PFSK-1 (cell line): ENCODE measurements at regions not wholly inside any gene's neighbourhood (a gene's known extent, or its start where the extent isn't known, plus 50 kb on each side); places are given as distances from the start of the nearest gene placed in this dataset.

Experiments
- FOXP2 ChIP-seq: optimal IDR thresholded peaks from 2 replicates; pipeline ENCODE3; 2011; ENCODE audit warnings: borderline replicate concordance, control low read depth, inconsistent platforms; ENCODE audit not compliant: insufficient read depth; ENCODE audit errors: extremely low read length, extremely low read depth
- POLR2AphosphoS5 ChIP-seq: IDR thresholded peaks from 2 replicates; pipeline ENCODE4 v1.6.1; 2012; ENCODE audit warnings: low read depth, mild to moderate bottlenecking, control low read depth, low read length, moderate library complexity
- REST ChIP-seq, 2 experiments: IDR thresholded peaks; 2 replicates each; pipeline versions ENCODE4 v1.6.1 to v1.8.0; 2011 to 2012; ENCODE audit warnings: low read depth in 2 of 2, low read length in 2 of 2, control low read depth in 1 of 2, inconsistent platforms in 1 of 2, mild to moderate bottlenecking in 1 of 2, moderate library complexity in 1 of 2; ENCODE audit not compliant: insufficient read depth in 1 of 2
- SIN3A ChIP-seq: IDR thresholded peaks from 2 replicates; pipeline ENCODE4 v1.6.1; 2012; ENCODE audit warnings: mild to moderate bottlenecking, low read length, moderate library complexity, borderline replicate concordance; ENCODE audit not compliant: insufficient read depth
- TAF1 ChIP-seq: IDR thresholded peaks from 2 replicates; pipeline ENCODE4 v1.6.1; 2012; ENCODE audit warnings: low read length, control low read depth, borderline replicate concordance; ENCODE audit not compliant: insufficient read depth

- no peak for TF ChIP-seq FOXP2
These were observed 407.3 kb upstream of the PPP2R3A start for GRCh38 chr3:135558150-135558783.

- TF ChIP-seq TAF1 = no peak
- TF ChIP-seq SIN3A = no peak
- TF ChIP-seq REST (IDR thresholded peaks at IDR 0.05; ENCODE audit: insufficient read depth in 1 of 2, low read depth in 2 of 2, low read length in 2 of 2) = no peak
- TF ChIP-seq POLR2AphosphoS5 = no peak
- no peak for TF ChIP-seq FOXP2
These were observed 406.6 kb upstream of the PPP2R3A start for GRCh38 chr3:135558906-135559305.

GRCh38 chr3:135559802-135560201 lies 405.7 kb upstream of the PPP2R3A start:
- TF ChIP-seq SIN3A (no peak), REST (IDR thresholded peaks at IDR 0.05; ENCODE audit: insufficient read depth in 1 of 2, low read depth in 2 of 2, low read length in 2 of 2) (no peak), FOXP2 (no peak), TAF1 (no peak), POLR2AphosphoS5 (no peak)

- TF ChIP-seq FOXP2 (no peak), SIN3A (no peak), POLR2AphosphoS5 (no peak), TAF1 (no peak), REST (IDR thresholded peaks at IDR 0.05; ENCODE audit: insufficient read depth in 1 of 2, low read depth in 2 of 2, low read length in 2 of 2) (no peak)
These were observed 404.7 kb upstream of the PPP2R3A start for GRCh38 chr3:135560847-135561246.

GRCh38 chr3:135564696-135565095 lies 400.8 kb upstream of the PPP2R3A start:
- TF ChIP-seq TAF1 = no peak
- no peak for TF ChIP-seq REST (IDR thresholded peaks at IDR 0.05; ENCODE audit: insufficient read depth in 1 of 2, low read depth in 2 of 2, low read length in 2 of 2)
- TF ChIP-seq FOXP2 = no peak
- no peak for TF ChIP-seq SIN3A
- no peak for TF ChIP-seq POLR2AphosphoS5

- TF ChIP-seq POLR2AphosphoS5 (no peak), REST (IDR thresholded peaks at IDR 0.05; ENCODE audit: insufficient read depth in 1 of 2, low read depth in 2 of 2, low read length in 2 of 2) (no peak), FOXP2 (no peak), TAF1 (no peak), SIN3A (no peak)
These were observed 400.0 kb upstream of the PPP2R3A start for GRCh38 chr3:135565546-135565945.
